ENCODE measurements at regions not wholly inside any gene's neighbourhood (a gene's known extent, or its start where the extent isn't known, plus 50 kb on each side); places are given as distances from the start of the nearest gene placed in this dataset.

DNA sequence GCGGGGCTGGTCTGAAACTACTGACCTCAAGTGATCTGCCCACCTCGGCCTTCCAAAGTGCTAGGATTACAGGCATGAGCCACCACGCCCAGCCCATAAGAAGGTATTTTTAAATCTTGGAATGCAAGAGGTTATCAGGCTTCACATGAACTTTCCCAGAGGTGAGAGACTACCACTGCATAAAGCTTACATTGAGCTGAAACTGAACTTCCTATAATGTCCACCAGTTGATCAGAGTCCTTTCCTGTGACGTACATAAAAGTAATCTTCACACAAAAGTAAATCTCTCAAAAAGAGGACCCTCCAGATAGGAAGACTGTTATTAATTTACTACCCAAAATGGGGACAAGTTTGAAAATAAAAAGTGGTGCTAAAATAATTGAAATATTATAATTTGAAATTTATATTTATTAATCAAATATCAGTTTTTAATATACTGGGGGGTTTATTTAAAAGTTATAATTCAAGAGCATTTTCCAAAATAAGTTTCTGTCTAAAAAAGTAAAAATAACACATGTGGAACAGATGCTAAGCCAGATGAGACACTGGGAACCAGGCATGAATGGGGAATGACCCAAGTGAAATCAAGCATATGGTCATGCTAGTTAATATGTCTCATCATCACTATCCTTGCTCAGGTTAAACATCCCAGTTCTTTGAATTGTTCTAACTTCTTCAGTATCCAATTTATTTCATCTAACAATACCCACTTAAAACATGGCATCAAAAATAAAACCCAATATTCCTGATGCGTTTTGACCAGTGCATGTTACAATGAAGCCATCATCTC lies 269.9 kb upstream of the UBE2E2 start:
- CTCF ChIA-PET: interaction anchor here (1.6 kb wide), 1 partner anchor 11 kb away, joined by 7 read pairs; no protein-coding TSS in a partner anchor
- POLR2A ChIA-PET: no interaction called here

DNA sequence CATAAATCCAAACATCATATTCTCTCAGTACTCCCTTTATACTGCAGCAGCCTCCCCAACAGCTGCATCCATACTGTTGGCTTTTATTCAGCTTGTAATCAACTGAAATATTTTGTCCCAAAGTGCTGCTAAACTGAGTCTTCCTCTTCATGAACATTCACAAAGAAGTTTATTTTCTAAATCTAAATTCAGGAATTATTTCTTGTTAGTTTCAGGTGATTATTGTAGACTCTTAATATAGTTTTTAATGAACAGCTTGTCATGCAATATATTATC lies 269.3 kb upstream of the UBE2E2 start:
- no peaks in the 10 kb centered on the region for H3K4me1 Mint-ChIP-seq (ENCODE audit: insufficient read depth, unreplicated experiment)
- intact Hi-C loops (cut with micrococcal nuclease): no loop called here
- H3K36me3 Mint-ChIP-seq (ENCODE audit: insufficient read depth, unreplicated experiment): peaks cover 6% of the 10 kb centered on the region
- no TSS peak for BruUV-seq (replicated peaks)
- TF ChIP-seq, protein P1, sequence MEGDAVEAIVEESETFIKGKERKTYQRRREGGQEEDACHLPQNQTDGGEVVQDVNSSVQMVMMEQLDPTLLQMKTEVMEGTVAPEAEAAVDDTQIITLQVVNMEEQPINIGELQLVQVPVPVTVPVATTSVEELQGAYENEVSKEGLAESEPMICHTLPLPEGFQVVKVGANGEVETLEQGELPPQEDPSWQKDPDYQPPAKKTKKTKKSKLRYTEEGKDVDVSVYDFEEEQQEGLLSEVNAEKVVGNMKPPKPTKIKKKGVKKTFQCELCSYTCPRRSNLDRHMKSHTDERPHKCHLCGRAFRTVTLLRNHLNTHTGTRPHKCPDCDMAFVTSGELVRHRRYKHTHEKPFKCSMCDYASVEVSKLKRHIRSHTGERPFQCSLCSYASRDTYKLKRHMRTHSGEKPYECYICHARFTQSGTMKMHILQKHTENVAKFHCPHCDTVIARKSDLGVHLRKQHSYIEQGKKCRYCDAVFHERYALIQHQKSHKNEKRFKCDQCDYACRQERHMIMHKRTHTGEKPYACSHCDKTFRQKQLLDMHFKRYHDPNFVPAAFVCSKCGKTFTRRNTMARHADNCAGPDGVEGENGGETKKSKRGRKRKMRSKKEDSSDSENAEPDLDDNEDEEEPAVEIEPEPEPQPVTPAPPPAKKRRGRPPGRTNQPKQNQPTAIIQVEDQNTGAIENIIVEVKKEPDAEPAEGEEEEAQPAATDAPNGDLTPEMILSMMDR (IDR thresholded peaks at IDR 0.05; ENCODE audit: unreplicated experiment): no peak
- POLR2A ChIA-PET: no interaction called here
- no peaks in the 10 kb centered on the region for H3K9me3 Mint-ChIP-seq (ENCODE audit: unreplicated experiment)
- H3K4me3 Mint-ChIP-seq (ENCODE audit: unreplicated experiment): no peak overlapping the region
- no peaks in the 10 kb centered on the region for H3K27me3 Mint-ChIP-seq (ENCODE audit: insufficient read depth, unreplicated experiment)
- DNase-seq (ENCODE audit: unreplicated experiment): no peak
- no peak overlapping the region for H3K27ac Mint-ChIP-seq (ENCODE audit: low read depth, unreplicated experiment)
- CTCF ChIA-PET: interaction anchor here (0.7 kb wide), 1 partner anchor 25 kb away, joined by 3 read pairs; no protein-coding TSS in a partner anchor

More for the DNA sequence above, 269.9 kb upstream of the UBE2E2 start:
- Mint-ChIP-seq H3K4me3 (ENCODE audit: unreplicated experiment) (no peak overlapping the region), H3K9me3 (ENCODE audit: unreplicated experiment) (no peaks in the 10 kb centered on the region), H3K27ac (ENCODE audit: low read depth, unreplicated experiment) (no peak overlapping the region), H3K27me3 (ENCODE audit: insufficient read depth, unreplicated experiment) (no peaks in the 10 kb centered on the region), H3K4me1 (ENCODE audit: insufficient read depth, unreplicated experiment) (no peaks in the 10 kb centered on the region), H3K36me3 (ENCODE audit: insufficient read depth, unreplicated experiment) (peaks cover 6% of the 10 kb centered on the region)
- intact Hi-C loops (cut with micrococcal nuclease): no loop called here
- TF ChIP-seq, protein P1 (IDR thresholded peaks at IDR 0.05; ENCODE audit: unreplicated experiment): no peak
- no peak for DNase-seq (ENCODE audit: unreplicated experiment)
- no TSS peak for BruUV-seq (replicated peaks)

DNA sequence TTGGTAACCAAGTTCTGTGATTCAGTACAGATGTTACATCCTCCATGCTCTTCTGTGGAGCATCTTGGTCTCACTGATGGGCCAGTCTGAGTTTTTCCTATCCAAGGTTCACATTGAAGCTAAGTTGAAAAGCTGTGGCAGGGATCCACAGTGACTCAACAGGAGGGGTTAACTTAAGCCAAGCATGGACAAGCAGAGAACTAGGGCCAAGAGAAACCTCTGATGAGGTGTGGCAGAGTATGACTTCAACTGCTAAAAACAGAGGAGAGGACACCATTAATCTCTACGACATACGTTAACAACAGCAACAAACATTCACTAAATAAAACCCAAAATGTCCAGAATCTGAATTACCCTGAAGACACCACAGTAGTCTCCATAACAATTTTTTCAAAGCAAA lies 268.1 kb upstream of the UBE2E2 start:
- BruUV-seq (replicated peaks): no TSS peak
- Mint-ChIP-seq H3K9me3 (ENCODE audit: unreplicated experiment) (no peaks in the 10 kb centered on the region), H3K4me3 (ENCODE audit: unreplicated experiment) (no peak overlapping the region), H3K27me3 (ENCODE audit: insufficient read depth, unreplicated experiment) (no peaks in the 10 kb centered on the region), H3K27ac (ENCODE audit: low read depth, unreplicated experiment) (no peak overlapping the region), H3K36me3 (ENCODE audit: insufficient read depth, unreplicated experiment) (peaks cover 6% of the 10 kb centered on the region), H3K4me1 (ENCODE audit: insufficient read depth, unreplicated experiment) (no peaks in the 10 kb centered on the region)
- CTCF ChIA-PET: interaction anchor here (1.1 kb wide), 1 partner anchor 15 kb away, joined by 3 read pairs; no protein-coding TSS in a partner anchor
- POLR2A ChIA-PET: no interaction called here
- intact Hi-C loops (cut with micrococcal nuclease): no loop called here
- DNase-seq (ENCODE audit: unreplicated experiment): no peak
- TF ChIP-seq, protein P1 (IDR thresholded peaks at IDR 0.05; ENCODE audit: unreplicated experiment): no peak

DNA sequence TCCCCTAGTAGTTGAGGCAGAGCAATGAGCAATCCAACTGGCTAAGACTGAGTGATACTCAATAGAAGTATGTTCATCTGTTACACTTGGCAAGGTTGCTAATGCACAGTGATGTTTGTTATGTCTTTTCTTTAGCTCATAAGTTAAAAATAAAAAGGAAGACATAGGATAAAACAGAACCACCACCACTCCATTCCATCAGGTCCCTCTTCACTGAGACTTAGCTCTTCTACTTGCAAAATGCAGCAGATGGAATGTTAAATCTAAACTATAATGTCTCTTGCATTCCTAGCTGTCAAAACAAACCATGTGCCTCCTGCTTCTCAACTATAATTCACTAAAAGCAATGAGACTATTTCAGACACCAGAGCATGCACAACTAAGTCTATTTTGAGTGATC lies 265.6 kb upstream of the UBE2E2 start:
- CTCF ChIA-PET: interaction anchor here (1.0 to 1.7 kb wide), 3 partner anchors 15 to 49 kb away, joined by 3 to 10 read pairs (median 4); no protein-coding TSS in a partner anchor
- no TSS peak for BruUV-seq (replicated peaks)
- peaks cover 6% of the 10 kb centered on the region for H3K36me3 Mint-ChIP-seq (ENCODE audit: insufficient read depth, unreplicated experiment)

More for the DNA sequence above, 265.6 kb upstream of the UBE2E2 start:
- Mint-ChIP-seq H3K9me3 (ENCODE audit: unreplicated experiment) (no peaks in the 10 kb centered on the region), H3K4me3 (ENCODE audit: unreplicated experiment) (no peak overlapping the region), H3K27ac (ENCODE audit: low read depth, unreplicated experiment) (no peak overlapping the region), H3K27me3 (ENCODE audit: insufficient read depth, unreplicated experiment) (no peaks in the 10 kb centered on the region), H3K4me1 (ENCODE audit: insufficient read depth, unreplicated experiment) (no peaks in the 10 kb centered on the region)
- TF ChIP-seq, protein P1 (IDR thresholded peaks at IDR 0.05; ENCODE audit: unreplicated experiment): no peak
- no peak for DNase-seq (ENCODE audit: unreplicated experiment)
- intact Hi-C loops (cut with micrococcal nuclease): no loop called here
- POLR2A ChIA-PET: no interaction called here

Measured in MCF 10A (cell line).